ENCODE measurements at regions not wholly inside any gene's neighbourhood (a gene's known extent, or its start where the extent isn't known, plus 50 kb on each side); places are given as distances from the start of the nearest gene placed in this dataset.
"Not testable (repeated sequence)": the region's sequence is repeated elsewhere in the genome, so short reads cannot be mapped to it uniquely, and the experiment has no call there.

DNA sequence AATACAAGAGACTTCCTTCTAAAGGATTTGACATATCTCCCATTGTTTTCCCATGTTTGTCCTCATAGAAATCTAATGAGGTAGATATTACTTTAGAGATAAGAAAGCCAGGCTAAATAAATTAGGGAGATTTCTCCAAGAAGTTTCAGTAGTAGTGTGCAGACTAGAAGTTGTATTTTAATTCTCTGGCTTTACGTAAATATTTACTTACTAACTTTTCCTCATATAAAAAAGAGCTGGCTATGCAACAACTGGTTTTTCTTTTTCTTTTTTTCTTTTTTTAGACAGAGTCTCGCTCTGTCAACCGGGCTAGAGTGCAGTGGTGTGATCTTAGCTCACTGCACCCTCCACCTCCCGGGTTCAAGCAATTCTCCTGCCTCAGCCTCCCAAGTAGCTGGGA lies 60.6 kb upstream of the ACYP2 start:
- TF ChIP-seq SUZ12 (IDR thresholded peaks at IDR 0.05; ENCODE audit: extremely low read depth, insufficient read depth, insufficient read length) (no peak), YY1 (IDR thresholded peaks at IDR 0.05; ENCODE audit: insufficient read depth, insufficient read length) (no peak), ZNF274 (IDR thresholded peaks at IDR 0.05; ENCODE audit: low read depth, low read length) (no peak)
- H3K9me3 ChIP-seq (ENCODE audit: insufficient read depth, low read length): peaks cover 30% of the 10 kb centered on the region
- no peaks in the 10 kb centered on the region for H3K4me1 ChIP-seq (ENCODE audit: insufficient read depth, insufficient read length)
- no peak for DNase-seq (ENCODE audit: low read depth, low spot score)
- no peak overlapping the region for H3K4me3 ChIP-seq (ENCODE audit: insufficient read length, low read depth)
- H3K36me3 ChIP-seq (ENCODE audit: insufficient read depth, insufficient read length, low read length): no peaks in the 10 kb centered on the region
- H3K27me3 ChIP-seq (ENCODE audit: insufficient read depth, insufficient read length): no peaks in the 10 kb centered on the region
- no peak overlapping the region for H3K9ac ChIP-seq (ENCODE audit: insufficient read length, low read depth)

DNA sequence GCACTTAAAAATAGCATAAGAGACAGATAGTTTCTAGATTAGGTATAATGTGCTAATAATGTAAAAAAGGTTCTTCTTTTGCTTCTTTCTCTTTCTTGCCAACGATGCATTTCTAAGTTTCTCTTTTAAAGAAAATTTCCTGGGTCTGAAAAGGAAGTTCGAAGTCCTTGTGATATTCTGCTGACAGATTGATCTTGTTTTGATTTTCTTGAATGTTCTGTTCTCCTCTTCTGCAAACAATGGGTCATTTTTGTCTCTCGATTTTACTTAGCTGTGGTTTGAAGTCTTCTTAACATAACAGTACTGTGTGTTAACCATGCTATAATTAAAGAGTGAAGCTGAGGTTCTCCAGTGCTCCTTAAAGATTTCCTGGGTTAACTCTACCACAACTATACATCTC lies 61.1 kb upstream of the ACYP2 start:
- DNase-seq (ENCODE audit: low read depth, low spot score): no peak
- Histone ChIP-seq H3K9ac (ENCODE audit: insufficient read length, low read depth) (no peak overlapping the region), H3K9me3 (ENCODE audit: insufficient read depth, low read length) (peaks cover 28% of the 10 kb centered on the region), H3K27me3 (ENCODE audit: insufficient read depth, insufficient read length) (no peaks in the 10 kb centered on the region), H3K4me1 (ENCODE audit: insufficient read depth, insufficient read length) (no peaks in the 10 kb centered on the region), H3K4me3 (ENCODE audit: insufficient read length, low read depth) (no peak overlapping the region), H3K36me3 (ENCODE audit: insufficient read depth, insufficient read length, low read length) (no peaks in the 10 kb centered on the region)
- TF ChIP-seq YY1 (IDR thresholded peaks at IDR 0.05; ENCODE audit: insufficient read depth, insufficient read length) (no peak), SUZ12 (IDR thresholded peaks at IDR 0.05; ENCODE audit: extremely low read depth, insufficient read depth, insufficient read length) (no peak), ZNF274 (IDR thresholded peaks at IDR 0.05; ENCODE audit: low read depth, low read length) (no peak)

GRCh38 chr2:54053830-54054229 lies 61.6 kb upstream of the ACYP2 start:
- no peak for DNase-seq (ENCODE audit: low read depth, low spot score)
- Histone ChIP-seq H3K4me3 (ENCODE audit: insufficient read length, low read depth) (no peak overlapping the region), H3K9me3 (ENCODE audit: insufficient read depth, low read length) (peaks cover 23% of the 10 kb centered on the region), H3K27me3 (ENCODE audit: insufficient read depth, insufficient read length) (no peaks in the 10 kb centered on the region), H3K36me3 (ENCODE audit: insufficient read depth, insufficient read length, low read length) (no peaks in the 10 kb centered on the region), H3K9ac (ENCODE audit: insufficient read length, low read depth) (no peak overlapping the region), H3K4me1 (ENCODE audit: insufficient read depth, insufficient read length) (no peaks in the 10 kb centered on the region)
- TF ChIP-seq YY1 (IDR thresholded peaks at IDR 0.05; ENCODE audit: insufficient read depth, insufficient read length) (no peak), SUZ12 (IDR thresholded peaks at IDR 0.05; ENCODE audit: extremely low read depth, insufficient read depth, insufficient read length) (no peak), ZNF274 (IDR thresholded peaks at IDR 0.05; ENCODE audit: low read depth, low read length) (no peak)

GRCh38 chr2:54052825-54053718 lies 62.3 kb upstream of the ACYP2 start:
- no peak overlapping the region for H3K9ac ChIP-seq (ENCODE audit: insufficient read length, low read depth)
- H3K36me3 ChIP-seq (ENCODE audit: insufficient read depth, insufficient read length, low read length): no peaks in the 10 kb centered on the region
- TF ChIP-seq YY1 (IDR thresholded peaks at IDR 0.05; ENCODE audit: insufficient read depth, insufficient read length): no peak
- no peak for TF ChIP-seq SUZ12 (IDR thresholded peaks at IDR 0.05; ENCODE audit: extremely low read depth, insufficient read depth, insufficient read length)
- TF ChIP-seq ZNF274 (IDR thresholded peaks at IDR 0.05; ENCODE audit: low read depth, low read length): no peak
- peaks cover 16% of the 10 kb centered on the region for H3K9me3 ChIP-seq (ENCODE audit: insufficient read depth, low read length)
- H3K4me3 ChIP-seq (ENCODE audit: insufficient read length, low read depth): no peak overlapping the region
- DNase-seq (ENCODE audit: low read depth, low spot score): peak; percentile 11
- H3K4me1 ChIP-seq (ENCODE audit: insufficient read depth, insufficient read length): no peaks in the 10 kb centered on the region
- H3K27me3 ChIP-seq (ENCODE audit: insufficient read depth, insufficient read length): no peaks in the 10 kb centered on the region

GRCh38 chr2:54050445-54050844 lies 65.0 kb upstream of the ACYP2 start:
- Histone ChIP-seq H3K36me3 (ENCODE audit: insufficient read depth, insufficient read length, low read length) (no peaks in the 10 kb centered on the region), H3K4me3 (ENCODE audit: insufficient read length, low read depth) (no peak overlapping the region), H3K9me3 (ENCODE audit: insufficient read depth, low read length) (peaks cover 6% of the 10 kb centered on the region), H3K9ac (ENCODE audit: insufficient read length, low read depth) (no peak overlapping the region), H3K27me3 (ENCODE audit: insufficient read depth, insufficient read length) (no peaks in the 10 kb centered on the region), H3K4me1 (ENCODE audit: insufficient read depth, insufficient read length) (no peaks in the 10 kb centered on the region)
- TF ChIP-seq YY1 (IDR thresholded peaks at IDR 0.05; ENCODE audit: insufficient read depth, insufficient read length) (no peak), SUZ12 (IDR thresholded peaks at IDR 0.05; ENCODE audit: extremely low read depth, insufficient read depth, insufficient read length) (no peak)
- no peak for DNase-seq (ENCODE audit: low read depth, low spot score)

DNA sequence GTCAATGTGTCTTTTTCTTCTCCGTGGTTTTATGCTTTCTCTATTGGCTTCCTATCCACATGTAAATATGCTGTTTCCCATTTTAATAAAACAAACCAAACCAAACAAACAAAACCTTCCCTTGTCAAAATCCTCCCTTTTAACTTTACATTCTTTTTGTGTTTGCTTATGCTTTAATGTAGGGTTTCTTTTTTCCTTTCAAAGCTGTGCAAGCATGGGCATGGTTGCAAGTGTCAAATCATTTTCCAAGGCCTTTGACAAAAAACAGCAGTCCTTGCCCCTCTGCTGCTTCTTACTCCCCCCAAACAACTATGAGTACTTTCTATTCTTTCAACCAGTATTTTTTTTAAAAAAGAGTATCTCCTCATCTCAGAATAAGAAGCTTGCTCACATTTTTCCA lies 66.0 kb upstream of the ACYP2 start:
- no peaks in the 10 kb centered on the region for H3K36me3 ChIP-seq (ENCODE audit: insufficient read depth, insufficient read length, low read length)
- no peak overlapping the region for H3K4me3 ChIP-seq (ENCODE audit: insufficient read length, low read depth)
- H3K9ac ChIP-seq (ENCODE audit: insufficient read length, low read depth): no peak overlapping the region
- TF ChIP-seq SUZ12 (IDR thresholded peaks at IDR 0.05; ENCODE audit: extremely low read depth, insufficient read depth, insufficient read length): no peak
- TF ChIP-seq ZNF274 (IDR thresholded peaks at IDR 0.05; ENCODE audit: low read depth, low read length): no peak
- TF ChIP-seq YY1 (IDR thresholded peaks at IDR 0.05; ENCODE audit: insufficient read depth, insufficient read length): no peak
- no peaks in the 10 kb centered on the region for H3K27me3 ChIP-seq (ENCODE audit: insufficient read depth, insufficient read length)
- no peak for DNase-seq (ENCODE audit: low read depth, low spot score)
- H3K4me1 ChIP-seq (ENCODE audit: insufficient read depth, insufficient read length): no peaks in the 10 kb centered on the region
- H3K9me3 ChIP-seq (ENCODE audit: insufficient read depth, low read length): peaks cover 12% of the 10 kb centered on the region

- not testable (repeated sequence) for H3K4me3 ChIP-seq (ENCODE audit: insufficient read length, low read depth); H3K27me3 ChIP-seq (ENCODE audit: insufficient read depth, insufficient read length); H3K4me1 ChIP-seq (ENCODE audit: insufficient read depth, insufficient read length); H3K36me3 ChIP-seq (ENCODE audit: insufficient read depth, insufficient read length, low read length); DNase-seq (ENCODE audit: low read depth, low spot score); H3K9ac ChIP-seq (ENCODE audit: insufficient read length, low read depth)
- H3K9me3 ChIP-seq (ENCODE audit: insufficient read depth, low read length): peaks cover 12% of the 10 kb centered on the region
Measured at GRCh38 chr2:54048896-54049295, 66.5 kb upstream of the ACYP2 start.

Measured in NT2/D1 (cell line).